Panc1 (cell line): ENCODE measurements at regions not wholly inside any gene's neighbourhood (a gene's known extent, or its start where the extent isn't known, plus 50 kb on each side); places are given as distances from the start of the nearest gene placed in this dataset.
"Not testable (repeated sequence)": the region's sequence is repeated elsewhere in the genome, so short reads cannot be mapped to it uniquely, and the experiment has no call there.

Experiments used
- ATAC-seq: fragments of 200-7000 bp; cut with Tn5 transposase; 2 replicates; pipeline ENCODE4 v1.9.1; 2020; ENCODE audit warnings: mild to moderate bottlenecking, moderate library complexity
- BruUV-seq: library from RNA; stranded (reverse); fragments of 400-500 nt; replicated peaks from 2 replicates; lab custom pipeline; 2021; lab: Mats Ljungman, UMichigan
- CTCF ChIA-PET: fragments of 300-600 bp; sonication (Branson Sonifier 250); formaldehyde crosslinking; loops from one replicate; lab custom pipeline; 2022; ENCODE audit warnings: antibody characterized with exemption; lab: Charles Lee
- POLR2A ChIA-PET: fragments of 300-600 bp; sonication (Branson Sonifier 250); formaldehyde crosslinking; loops from one replicate; lab custom pipeline; 2022; ENCODE audit warnings: antibody characterized with exemption; lab: Charles Lee
- DNase-seq: peaks from one replicate; pipeline ENCODE4 v3.0.0-alpha.2; 2010; ENCODE audit warnings: low read depth, low spot score
- H3K27ac ChIP-seq: 2 replicates; pipeline ENCODE4 v1.5.1; 2011; ENCODE audit warnings: mild to moderate bottlenecking, low read length, inconsistent platforms
- H3K27me3 ChIP-seq: fragments of 200-500 bp; sonication (Bioruptor generic); 2 replicates; pipeline ENCODE4 v1.6.0; 2014; ENCODE audit warnings: low read length, inconsistent platforms; ENCODE audit not compliant: control insufficient read depth, insufficient read depth
- H3K36me3 ChIP-seq: fragments of 200-500 bp; sonication (Bioruptor generic); 2 replicates; pipeline ENCODE4 v1.5.1; 2014; ENCODE audit warnings: inconsistent platforms, mild to moderate bottlenecking, low read length, moderate library complexity; ENCODE audit not compliant: control insufficient read depth, insufficient read depth
- H3K4me1 ChIP-seq: 2 replicates; pipeline ENCODE4 v1.5.1; 2011; ENCODE audit warnings: inconsistent platforms, mild to moderate bottlenecking, low read length, moderate library complexity; ENCODE audit not compliant: control insufficient read depth, insufficient read depth
- H3K4me3 ChIP-seq, 2 experiments: 2 replicates each; pipeline ENCODE4 v1.5.1; 2011 to 2012; ENCODE audit warnings: low read depth in 2 of 2, low read length in 2 of 2, mild to moderate bottlenecking in 2 of 2, inconsistent platforms in 1 of 2, moderate library complexity in 1 of 2
- H3K9me3 ChIP-seq: fragments of 200-500 bp; sonication (Bioruptor generic); 2 replicates; pipeline ENCODE4 v1.5.1; 2014; ENCODE audit warnings: low read depth, mild to moderate bottlenecking, inconsistent platforms, low read length, moderate library complexity; ENCODE audit not compliant: control insufficient read depth, insufficient read depth
- POLR2AphosphoS5 ChIP-seq: IDR thresholded peaks from 2 replicates; pipeline ENCODE4 v1.6.1; 2012; ENCODE audit warnings: mild to moderate bottlenecking, low read depth, low read length, moderate library complexity
- SIN3A ChIP-seq: IDR thresholded peaks from 2 replicates; pipeline ENCODE4 v1.6.1; 2012; ENCODE audit warnings: low read depth, mild to moderate bottlenecking, low read length, moderate library complexity, borderline replicate concordance; ENCODE audit not compliant: insufficient read depth
- TCF7L2 ChIP-seq: IDR thresholded peaks from 2 replicates; pipeline ENCODE4 v1.6.1; 2011; ENCODE audit warnings: mild to moderate bottlenecking, low read depth, low read length, inconsistent platforms
- in situ Hi-C: cut with HindIII; loops from 2 replicates; pipeline ENCODE4 v1.10.0; 2016; ENCODE audit warnings: low sequenced_read_pairs, low pct_unique_long_range_greater_than_20kb
- intact Hi-C: fragments of 100-400 bp; cut with micrococcal nuclease; formaldehyde crosslinking; loops from one replicate; pipeline ENCODE4 v1.10.0; 2022; ENCODE audit not compliant: unreplicated experiment
- TF ChIP-seq, protein P1 (sequence below): fragments of 450-650 bp; IDR thresholded peaks from 2 replicates; pipeline ENCODE4 v1.5.1; 2017; ENCODE audit warnings: mild to moderate bottlenecking
- TF ChIP-seq, protein P2 (sequence below), 2 experiments: IDR thresholded peaks; 2 replicates each; pipeline ENCODE4 v1.6.1; 2011 to 2012; ENCODE audit warnings: low read depth in 2 of 2, control low read depth in 1 of 2, low read length in 1 of 2, mild to moderate bottlenecking in 1 of 2, moderate library complexity in 1 of 2; ENCODE audit not compliant: insufficient read depth in 1 of 2

DNA sequence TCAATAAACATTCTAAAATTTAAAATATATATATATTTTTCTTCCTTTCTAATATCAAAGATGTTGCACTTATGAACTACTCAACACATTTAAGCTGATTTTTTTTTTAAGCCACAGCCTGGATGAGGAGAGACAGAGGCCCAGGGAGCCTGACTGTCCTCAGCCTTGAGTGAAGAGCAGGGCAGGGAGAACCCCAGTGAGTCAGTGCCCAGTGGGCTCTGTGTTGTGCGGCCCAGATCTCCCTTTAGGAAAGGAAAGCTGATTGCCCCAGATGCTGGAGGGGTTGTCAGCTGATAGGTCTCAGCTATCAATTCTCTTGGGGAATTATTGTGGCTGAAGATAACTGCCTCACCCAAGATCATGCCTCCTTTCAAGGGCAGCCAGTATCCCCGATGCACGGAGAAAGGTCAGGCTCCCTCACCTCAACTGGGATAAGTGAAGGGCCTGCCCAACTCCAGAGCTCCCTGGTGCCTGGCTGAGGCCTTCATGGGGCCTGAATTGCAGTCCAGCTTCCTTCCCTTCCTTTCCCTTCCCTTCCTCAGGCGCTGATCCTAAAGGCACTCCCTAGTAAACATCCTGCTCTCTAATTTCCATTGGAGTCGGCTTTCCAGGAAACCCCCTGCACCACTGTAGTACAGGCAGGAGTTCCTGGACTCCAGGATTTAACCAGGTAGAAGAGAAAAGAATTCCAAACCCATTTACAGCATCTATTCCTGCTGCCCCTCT, 106.9 kb upstream of the ATL2 start:
- ChIA-PET CTCF (no interaction called here), POLR2A (no interaction called here)
- no peak for ATAC-seq

DNA sequence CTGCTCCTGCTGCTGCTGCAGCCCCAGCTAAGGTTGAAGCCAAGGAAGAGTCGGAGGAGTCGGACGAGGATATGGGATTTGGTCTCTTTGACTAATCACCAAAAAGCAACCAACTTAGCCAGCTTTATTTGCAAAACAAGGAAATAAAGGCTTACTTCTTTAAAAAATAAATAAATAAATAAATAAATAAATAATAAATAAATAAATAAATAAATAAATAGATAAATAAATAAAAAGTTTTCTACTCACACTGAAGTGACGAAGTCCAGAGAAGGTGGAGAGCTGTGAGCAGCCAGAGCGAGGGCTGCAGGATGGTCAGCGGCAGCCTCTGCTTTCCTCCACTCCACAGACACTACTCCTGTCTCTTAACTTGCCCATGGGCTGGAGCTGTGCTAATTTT, 105.6 kb upstream of the ATL2 start:
- BruUV-seq, H3K27ac ChIP-seq, ATAC-seq, H3K9me3 ChIP-seq, H3K4me3 ChIP-seq, H3K4me1 ChIP-seq, intact Hi-C loops, POLR2A ChIA-PET, DNase-seq, in situ Hi-C loops, H3K36me3 ChIP-seq, CTCF ChIA-PET, H3K27me3 ChIP-seq: not testable (repeated sequence)

More for the DNA sequence above, 106.9 kb upstream of the ATL2 start:
- Histone ChIP-seq H3K4me3 (no peak overlapping the region), H3K9me3 (peaks cover 4% of the 10 kb centered on the region; the same call in 1 of the 2 replicates), H3K27ac (no peak overlapping the region), H3K36me3 (no peaks in the 10 kb centered on the region), H3K27me3 (no peaks in the 10 kb centered on the region), H3K4me1 (no peaks in the 10 kb centered on the region)
- no peak for DNase-seq
- intact Hi-C loops (no loop called here), in situ Hi-C loops (no loop called here)
- TF ChIP-seq SIN3A (no peak), TCF7L2 (no peak), POLR2AphosphoS5 (no peak)
- TF ChIP-seq, protein P1, sequence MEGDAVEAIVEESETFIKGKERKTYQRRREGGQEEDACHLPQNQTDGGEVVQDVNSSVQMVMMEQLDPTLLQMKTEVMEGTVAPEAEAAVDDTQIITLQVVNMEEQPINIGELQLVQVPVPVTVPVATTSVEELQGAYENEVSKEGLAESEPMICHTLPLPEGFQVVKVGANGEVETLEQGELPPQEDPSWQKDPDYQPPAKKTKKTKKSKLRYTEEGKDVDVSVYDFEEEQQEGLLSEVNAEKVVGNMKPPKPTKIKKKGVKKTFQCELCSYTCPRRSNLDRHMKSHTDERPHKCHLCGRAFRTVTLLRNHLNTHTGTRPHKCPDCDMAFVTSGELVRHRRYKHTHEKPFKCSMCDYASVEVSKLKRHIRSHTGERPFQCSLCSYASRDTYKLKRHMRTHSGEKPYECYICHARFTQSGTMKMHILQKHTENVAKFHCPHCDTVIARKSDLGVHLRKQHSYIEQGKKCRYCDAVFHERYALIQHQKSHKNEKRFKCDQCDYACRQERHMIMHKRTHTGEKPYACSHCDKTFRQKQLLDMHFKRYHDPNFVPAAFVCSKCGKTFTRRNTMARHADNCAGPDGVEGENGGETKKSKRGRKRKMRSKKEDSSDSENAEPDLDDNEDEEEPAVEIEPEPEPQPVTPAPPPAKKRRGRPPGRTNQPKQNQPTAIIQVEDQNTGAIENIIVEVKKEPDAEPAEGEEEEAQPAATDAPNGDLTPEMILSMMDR = no peak
- TF ChIP-seq, protein P2, sequence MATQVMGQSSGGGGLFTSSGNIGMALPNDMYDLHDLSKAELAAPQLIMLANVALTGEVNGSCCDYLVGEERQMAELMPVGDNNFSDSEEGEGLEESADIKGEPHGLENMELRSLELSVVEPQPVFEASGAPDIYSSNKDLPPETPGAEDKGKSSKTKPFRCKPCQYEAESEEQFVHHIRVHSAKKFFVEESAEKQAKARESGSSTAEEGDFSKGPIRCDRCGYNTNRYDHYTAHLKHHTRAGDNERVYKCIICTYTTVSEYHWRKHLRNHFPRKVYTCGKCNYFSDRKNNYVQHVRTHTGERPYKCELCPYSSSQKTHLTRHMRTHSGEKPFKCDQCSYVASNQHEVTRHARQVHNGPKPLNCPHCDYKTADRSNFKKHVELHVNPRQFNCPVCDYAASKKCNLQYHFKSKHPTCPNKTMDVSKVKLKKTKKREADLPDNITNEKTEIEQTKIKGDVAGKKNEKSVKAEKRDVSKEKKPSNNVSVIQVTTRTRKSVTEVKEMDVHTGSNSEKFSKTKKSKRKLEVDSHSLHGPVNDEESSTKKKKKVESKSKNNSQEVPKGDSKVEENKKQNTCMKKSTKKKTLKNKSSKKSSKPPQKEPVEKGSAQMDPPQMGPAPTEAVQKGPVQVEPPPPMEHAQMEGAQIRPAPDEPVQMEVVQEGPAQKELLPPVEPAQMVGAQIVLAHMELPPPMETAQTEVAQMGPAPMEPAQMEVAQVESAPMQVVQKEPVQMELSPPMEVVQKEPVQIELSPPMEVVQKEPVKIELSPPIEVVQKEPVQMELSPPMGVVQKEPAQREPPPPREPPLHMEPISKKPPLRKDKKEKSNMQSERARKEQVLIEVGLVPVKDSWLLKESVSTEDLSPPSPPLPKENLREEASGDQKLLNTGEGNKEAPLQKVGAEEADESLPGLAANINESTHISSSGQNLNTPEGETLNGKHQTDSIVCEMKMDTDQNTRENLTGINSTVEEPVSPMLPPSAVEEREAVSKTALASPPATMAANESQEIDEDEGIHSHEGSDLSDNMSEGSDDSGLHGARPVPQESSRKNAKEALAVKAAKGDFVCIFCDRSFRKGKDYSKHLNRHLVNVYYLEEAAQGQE (IDR thresholded peaks at IDR 0.05; ENCODE audit: insufficient read depth in 1 of 2, low read depth in 2 of 2, low read length in 1 of 2) = no peak
- BruUV-seq = no TSS peak

DNA sequence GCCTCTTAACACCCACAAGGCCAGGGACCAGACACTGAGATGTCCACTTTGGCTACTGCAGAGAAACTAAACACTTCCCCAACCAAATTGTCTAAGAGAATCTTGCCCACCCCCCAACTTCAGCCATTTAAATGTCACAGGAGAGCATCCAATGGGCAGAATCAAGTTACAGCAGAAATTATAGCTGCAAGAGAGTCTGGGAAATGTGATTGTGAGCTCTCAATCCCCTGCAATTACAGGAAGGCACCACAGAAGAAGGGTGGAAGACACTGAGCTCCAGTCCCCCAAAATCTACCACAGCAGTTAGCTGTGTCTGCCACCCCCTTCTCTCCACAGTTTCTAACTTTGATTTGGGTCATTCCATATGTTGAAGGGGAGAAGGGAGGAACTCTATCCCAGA, 103.5 kb upstream of the ATL2 start:
- in situ Hi-C loops (no loop called here), intact Hi-C loops (no loop called here)
- no peak for DNase-seq
- POLR2A ChIA-PET = no interaction called here
- Histone ChIP-seq H3K4me3 (no peak overlapping the region), H3K27ac (no peak overlapping the region), H3K27me3 (no peaks in the 10 kb centered on the region), H3K36me3 (no peaks in the 10 kb centered on the region), H3K4me1 (no peaks in the 10 kb centered on the region), H3K9me3 (peaks cover 4% of the 10 kb centered on the region; the same call in 1 of the 2 replicates)
- TF ChIP-seq, protein P2 (IDR thresholded peaks at IDR 0.05; ENCODE audit: insufficient read depth in 1 of 2, low read depth in 2 of 2, low read length in 1 of 2) = no peak
- TF ChIP-seq TCF7L2 = no peak
- TF ChIP-seq, protein P1 = no peak
- no peak for TF ChIP-seq POLR2AphosphoS5
- TF ChIP-seq SIN3A = no peak
- BruUV-seq = no TSS peak
- CTCF ChIA-PET = no interaction called here
- ATAC-seq = no peak
